ENCODE measurements at regions not wholly inside any gene's neighbourhood (a gene's known extent, or its start where the extent isn't known, plus 50 kb on each side); places are given as distances from the start of the nearest gene placed in this dataset.

DNA sequence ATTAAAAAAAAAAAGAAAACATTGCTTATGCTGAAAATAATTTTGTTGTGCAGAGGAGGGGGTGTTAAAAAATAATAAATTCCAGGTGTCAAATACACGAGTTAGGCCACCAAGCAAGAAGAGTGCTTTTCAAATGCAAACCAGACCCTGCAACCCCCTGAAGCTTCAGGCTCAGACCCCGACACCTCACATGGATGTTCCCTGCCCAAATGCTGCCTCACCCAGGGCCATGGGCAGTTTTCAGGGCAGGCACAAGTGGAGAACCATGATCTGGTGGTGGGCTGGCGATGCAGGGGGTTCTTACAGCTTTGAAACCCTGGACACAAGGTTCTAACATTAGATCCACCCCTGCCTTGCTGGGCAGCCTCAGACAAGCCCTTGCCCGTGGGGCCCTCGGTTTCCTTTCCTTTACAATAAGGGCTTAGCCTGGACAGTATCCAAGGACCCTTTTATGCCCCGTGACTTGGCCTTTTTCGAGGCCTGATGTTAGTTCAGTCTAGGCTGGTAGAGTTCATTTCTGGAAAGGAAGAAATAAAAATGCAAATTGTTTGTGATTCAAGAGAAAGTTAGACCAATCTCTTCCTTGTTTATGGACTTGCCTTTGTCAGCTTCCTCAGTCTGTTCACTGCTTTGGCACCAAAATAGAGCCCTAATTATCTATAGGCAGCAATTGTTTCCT is 168.7 kb downstream of the DDX1 start:
- no peaks in the 10 kb centered on the region for H3K27me3 ChIP-seq
- no peaks in the 10 kb centered on the region for H3K36me3 ChIP-seq
- TF ChIP-seq POLR2AphosphoS5 (IDR thresholded peaks at IDR 0.05): no peak
- TF ChIP-seq POLR2A (IDR thresholded peaks at IDR 0.05): no peak
- peaks cover 0 to 9% (median 7%) of the 10 kb centered on the region in 4 donors for H3K9me3 ChIP-seq
- intact Hi-C loops (cut with DNase I; ENCODE audit: low total_unique reads): no loop called here
- H3K4me3 ChIP-seq: no peak overlapping the region
- H3K27ac ChIP-seq: no peak overlapping the region
- no peak for DNase-seq
- WGBS, 5 donors: 62 to 69% (median 64%) methylated on average over 7 of the region's 7 CpGs
- no peaks in the 10 kb centered on the region for H3K4me1 ChIP-seq

- H3K27ac ChIP-seq: no peak overlapping the region
- H3K4me3 ChIP-seq: no peak overlapping the region
- no peak for DNase-seq
- WGBS, 5 donors: 47 to 64% (median 61%) methylated on average over 6 of the region's 6 CpGs
- H3K9me3 ChIP-seq: peaks cover 0 to 9% (median 7%) of the 10 kb centered on the region in 4 donors
- no peak for TF ChIP-seq POLR2AphosphoS5 (IDR thresholded peaks at IDR 0.05)
- no peak for TF ChIP-seq CTCF (IDR thresholded peaks at IDR 0.05)
- TF ChIP-seq EP300 (IDR thresholded peaks at IDR 0.05): no peak
- no peak for TF ChIP-seq POLR2A (IDR thresholded peaks at IDR 0.05)
- intact Hi-C loops (cut with DNase I; ENCODE audit: low total_unique reads): no loop called here
- no peaks in the 10 kb centered on the region for H3K36me3 ChIP-seq
- H3K27me3 ChIP-seq: no peaks in the 10 kb centered on the region
- no peaks in the 10 kb centered on the region for H3K4me1 ChIP-seq
These were observed 169.4 kb downstream of the DDX1 start for GRCh38 chr2:15761056-15761455.

GRCh38 chr2:15761910-15762309 is 170.2 kb downstream of the DDX1 start:
- TF ChIP-seq EP300 (IDR thresholded peaks at IDR 0.05) (no peak), CTCF (IDR thresholded peaks at IDR 0.05) (no peak), POLR2A (IDR thresholded peaks at IDR 0.05) (no peak), POLR2AphosphoS5 (IDR thresholded peaks at IDR 0.05) (no peak)
- 63 to 88% (median 75%) methylated on average over 3 of the region's 3 CpGs for whole genome bisulfite sequencing, 5 donors
- Histone ChIP-seq H3K27ac (no peak overlapping the region), H3K36me3 (no peaks in the 10 kb centered on the region), H3K4me1 (no peaks in the 10 kb centered on the region), H3K27me3 (no peaks in the 10 kb centered on the region), H3K9me3 (peaks cover 0 to 9% (median 7%) of the 10 kb centered on the region in 4 donors), H3K4me3 (no peak overlapping the region)
- intact Hi-C loops (cut with DNase I; ENCODE audit: low total_unique reads): no loop called here
- no peak for DNase-seq

GRCh38 chr2:15762449-15762848 is 170.8 kb downstream of the DDX1 start:
- intact Hi-C loops (cut with DNase I; ENCODE audit: low total_unique reads): no loop called here
- no peaks in the 10 kb centered on the region for H3K36me3 ChIP-seq
- no peaks in the 10 kb centered on the region for H3K4me1 ChIP-seq
- WGBS, 5 donors: 79 to 100% (median 88%) methylated on average over 3 of the region's 3 CpGs
- H3K4me3 ChIP-seq: no peak overlapping the region
- TF ChIP-seq POLR2A (IDR thresholded peaks at IDR 0.05) (no peak), POLR2AphosphoS5 (IDR thresholded peaks at IDR 0.05) (no peak), CTCF (IDR thresholded peaks at IDR 0.05) (no peak), EP300 (IDR thresholded peaks at IDR 0.05) (no peak)
- peaks cover 0 to 9% (median 7%) of the 10 kb centered on the region in 4 donors for H3K9me3 ChIP-seq
- DNase-seq: no peak
- no peaks in the 10 kb centered on the region for H3K27me3 ChIP-seq
- no peak overlapping the region for H3K27ac ChIP-seq

GRCh38 chr2:15763106-15763821 is 171.6 kb downstream of the DDX1 start:
- intact Hi-C loops (cut with DNase I; ENCODE audit: low total_unique reads): no loop called here
- H3K36me3 ChIP-seq: no peaks in the 10 kb centered on the region
- no peaks in the 10 kb centered on the region for H3K27me3 ChIP-seq
- 71 to 81% (median 77%) methylated on average over 14 to 19 of the region's 19 CpGs for WGBS, 5 donors
- DNase-seq: no peak
- TF ChIP-seq CTCF (IDR thresholded peaks at IDR 0.05) (no peak), POLR2AphosphoS5 (IDR thresholded peaks at IDR 0.05) (no peak), POLR2A (IDR thresholded peaks at IDR 0.05) (no peak), EP300 (IDR thresholded peaks at IDR 0.05) (no peak)
- no peak overlapping the region for H3K4me3 ChIP-seq
- no peaks in the 10 kb centered on the region for H3K4me1 ChIP-seq
- H3K27ac ChIP-seq: no peak overlapping the region
- peaks cover 0 to 9% (median 6%) of the 10 kb centered on the region in 4 donors for H3K9me3 ChIP-seq
